ENCODE measurements at regions not wholly inside any gene's neighbourhood (a gene's known extent, or its start where the extent isn't known, plus 50 kb on each side); places are given as distances from the start of the nearest gene placed in this dataset.

- TF ChIP-seq, protein P1, sequence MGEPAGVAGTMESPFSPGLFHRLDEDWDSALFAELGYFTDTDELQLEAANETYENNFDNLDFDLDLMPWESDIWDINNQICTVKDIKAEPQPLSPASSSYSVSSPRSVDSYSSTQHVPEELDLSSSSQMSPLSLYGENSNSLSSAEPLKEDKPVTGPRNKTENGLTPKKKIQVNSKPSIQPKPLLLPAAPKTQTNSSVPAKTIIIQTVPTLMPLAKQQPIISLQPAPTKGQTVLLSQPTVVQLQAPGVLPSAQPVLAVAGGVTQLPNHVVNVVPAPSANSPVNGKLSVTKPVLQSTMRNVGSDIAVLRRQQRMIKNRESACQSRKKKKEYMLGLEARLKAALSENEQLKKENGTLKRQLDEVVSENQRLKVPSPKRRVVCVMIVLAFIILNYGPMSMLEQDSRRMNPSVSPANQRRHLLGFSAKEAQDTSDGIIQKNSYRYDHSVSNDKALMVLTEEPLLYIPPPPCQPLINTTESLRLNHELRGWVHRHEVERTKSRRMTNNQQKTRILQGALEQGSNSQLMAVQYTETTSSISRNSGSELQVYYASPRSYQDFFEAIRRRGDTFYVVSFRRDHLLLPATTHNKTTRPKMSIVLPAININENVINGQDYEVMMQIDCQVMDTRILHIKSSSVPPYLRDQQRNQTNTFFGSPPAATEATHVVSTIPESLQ (CRISPR knock-in tag; IDR thresholded peaks at IDR 0.05), result no peak
- no peak for TF ChIP-seq ZSCAN18 (CRISPR knock-in tag; IDR thresholded peaks at IDR 0.05)
- no peak for TF ChIP-seq MXD4 (CRISPR knock-in tag; IDR thresholded peaks at IDR 0.05; ENCODE audit: borderline replicate concordance)
Observed at GRCh38 chr2:22238967-22239366, 1115.2 kb downstream of the TDRD15 start (continued).

DNA sequence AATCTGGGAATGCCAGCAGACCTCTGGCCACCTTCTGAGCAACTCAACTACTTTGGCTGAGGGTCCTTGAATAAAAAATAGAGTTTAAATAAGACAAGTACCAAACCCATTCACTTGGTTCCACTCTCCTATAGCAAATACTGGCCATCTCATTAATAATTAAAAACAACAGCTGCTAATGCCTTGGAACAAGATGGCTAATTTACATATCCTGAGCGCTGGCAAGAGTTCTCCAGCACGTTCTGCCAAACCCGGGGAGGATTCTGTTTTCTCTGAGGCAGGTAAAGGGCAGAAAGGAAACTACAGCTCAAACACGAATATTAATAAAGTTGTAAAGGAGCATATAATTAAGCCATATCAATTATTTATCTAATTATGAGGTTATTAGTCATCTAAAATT, 1123.7 kb downstream of the TDRD15 start:
- ATAC-seq (no peak), DNase-seq (ENCODE audit: low spot score) (no peak)
- Mint-ChIP-seq H3K9me3 (peaks cover 4% of the 10 kb centered on the region; the same call in 1 of the 2 replicates), H3K27me3 (ENCODE audit: low read depth) (no peaks in the 10 kb centered on the region), H3K36me3 (no peaks in the 10 kb centered on the region), H3K4me1 (peaks cover 24% of the 10 kb centered on the region), H3K4me3 (no peak overlapping the region), H3K27ac (no peak overlapping the region)
- POLR2A ChIA-PET, result no interaction called here
- no peak for TF ChIP-seq IRF2 (CRISPR knock-in tag; IDR thresholded peaks at IDR 0.05; ENCODE audit: borderline replicate concordance, low read depth)
- TF ChIP-seq GTF2I (CRISPR knock-in tag; conservative IDR thresholded peaks at IDR 0.05), result no peak
- TF ChIP-seq IRF1 (CRISPR knock-in tag; IDR thresholded peaks at IDR 0.05), result no peak
- no peak for TF ChIP-seq NR3C1 (CRISPR knock-in tag; conservative IDR thresholded peaks at IDR 0.05; ENCODE audit: low read depth)
- CTCF ChIA-PET, result no interaction called here

DNA sequence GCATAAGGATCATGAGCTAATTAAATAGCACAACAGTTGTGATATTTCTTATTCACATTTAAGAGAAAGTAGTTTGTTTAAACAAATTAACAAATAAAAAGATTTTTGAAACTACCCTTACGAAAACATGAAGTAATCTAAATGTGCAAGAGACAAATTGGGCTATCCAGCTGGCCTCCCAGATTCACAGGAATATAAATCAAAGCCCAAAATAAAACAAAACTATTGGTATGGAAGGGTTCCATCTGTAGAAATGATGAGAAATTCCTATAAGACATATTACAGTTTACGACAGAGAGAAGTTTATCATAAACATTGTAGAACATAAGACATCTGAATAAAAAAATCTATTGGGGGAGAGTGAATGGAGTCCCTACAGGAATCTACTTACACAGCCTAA, 1125.1 kb downstream of the TDRD15 start:
- ChIA-PET POLR2A (no interaction called here), CTCF (no interaction called here)
- H3K4me3 Mint-ChIP-seq, result no peak overlapping the region
- TF ChIP-seq E2F1 (CRISPR knock-in tag; IDR thresholded peaks at IDR 0.05) (no peak), SP1 (CRISPR knock-in tag; conservative IDR thresholded peaks at IDR 0.05) (no peak), PRRX2 (CRISPR knock-in tag; IDR thresholded peaks at IDR 0.05) (no peak), ZSCAN18 (CRISPR knock-in tag; IDR thresholded peaks at IDR 0.05) (no peak), ZNF263 (CRISPR knock-in tag; IDR thresholded peaks at IDR 0.05; ENCODE audit: low read depth) (no peak), JAZF1 (CRISPR knock-in tag; IDR thresholded peaks at IDR 0.05) (no peak), MXD4 (CRISPR knock-in tag; IDR thresholded peaks at IDR 0.05; ENCODE audit: borderline replicate concordance) (no peak), ATF2 (CRISPR knock-in tag; IDR thresholded peaks at IDR 0.05; ENCODE audit: borderline replicate concordance, low read depth) (no peak), ZNF671 (CRISPR knock-in tag; IDR thresholded peaks at IDR 0.05) (no peak), GTF2I (CRISPR knock-in tag; conservative IDR thresholded peaks at IDR 0.05) (no peak), EMX1 (CRISPR knock-in tag; IDR thresholded peaks at IDR 0.05) (no peak), E2F4 (CRISPR knock-in tag; IDR thresholded peaks at IDR 0.05; ENCODE audit: borderline replicate concordance, low read depth) (no peak)
- TF ChIP-seq, protein P2, sequence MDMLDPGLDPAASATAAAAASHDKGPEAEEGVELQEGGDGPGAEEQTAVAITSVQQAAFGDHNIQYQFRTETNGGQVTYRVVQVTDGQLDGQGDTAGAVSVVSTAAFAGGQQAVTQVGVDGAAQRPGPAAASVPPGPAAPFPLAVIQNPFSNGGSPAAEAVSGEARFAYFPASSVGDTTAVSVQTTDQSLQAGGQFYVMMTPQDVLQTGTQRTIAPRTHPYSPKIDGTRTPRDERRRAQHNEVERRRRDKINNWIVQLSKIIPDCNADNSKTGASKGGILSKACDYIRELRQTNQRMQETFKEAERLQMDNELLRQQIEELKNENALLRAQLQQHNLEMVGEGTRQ (CRISPR knock-in tag; IDR thresholded peaks at IDR 0.05), result no peak
- TF ChIP-seq, protein P3, sequence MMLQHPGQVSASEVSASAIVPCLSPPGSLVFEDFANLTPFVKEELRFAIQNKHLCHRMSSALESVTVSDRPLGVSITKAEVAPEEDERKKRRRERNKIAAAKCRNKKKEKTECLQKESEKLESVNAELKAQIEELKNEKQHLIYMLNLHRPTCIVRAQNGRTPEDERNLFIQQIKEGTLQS (CRISPR knock-in tag; conservative IDR thresholded peaks at IDR 0.05), result no peak
- no peaks in the 10 kb centered on the region for H3K36me3 Mint-ChIP-seq
- H3K27me3 Mint-ChIP-seq (ENCODE audit: low read depth), result no peaks in the 10 kb centered on the region
- peaks cover 38% of the 10 kb centered on the region for H3K4me1 Mint-ChIP-seq
- ATAC-seq (no peak), DNase-seq (ENCODE audit: low spot score) (no peak)
- no peak overlapping the region for H3K27ac Mint-ChIP-seq
- peaks cover under 1% of the 10 kb centered on the region; the same call in 1 of the 2 replicates for H3K9me3 Mint-ChIP-seq

Measured in WTC11 (cell line).